BJ (cell line): ENCODE measurements at regions not wholly inside any gene's neighbourhood (a gene's known extent, or its start where the extent isn't known, plus 50 kb on each side); places are given as distances from the start of the nearest gene placed in this dataset.
"Not testable (repeated sequence)": the region's sequence is repeated elsewhere in the genome, so short reads cannot be mapped to it uniquely, and the experiment has no call there.

Experiments
- CTCF ChIA-PET: fragments of 350-600 bp; formaldehyde crosslinking; extraction: SDS; loops from one replicate; lab custom pipeline; 2021; ENCODE audit warnings: antibody characterized with exemption, inconsistent platforms; lab: Yijun Ruan, JAX
- POLR2A ChIA-PET: fragments of 300-600 bp; sonication (Branson Sonifier 250); formaldehyde crosslinking; extraction: SDS; loops from one replicate; lab custom pipeline; 2021; ENCODE audit warnings: antibody characterized with exemption; lab: Charles Lee
- DNase-seq: peaks from one replicate; pipeline ENCODE4 v3.0.0-alpha.2; 2011; ENCODE audit warnings: low read depth
- H3K27me3 ChIP-seq: 2 replicates; pipeline ENCODE4 v1.6.0; 2011; ENCODE audit warnings: low read length; ENCODE audit not compliant: control insufficient read depth, insufficient read depth
- H3K36me3 ChIP-seq: 2 replicates; pipeline ENCODE4 v1.5.1; 2011; ENCODE audit warnings: low read length; ENCODE audit not compliant: control insufficient read depth, insufficient read depth
- H3K4me3 ChIP-seq: 2 replicates; pipeline ENCODE4 v1.5.1; 2011; ENCODE audit warnings: low read depth, mild to moderate bottlenecking, control low read depth, low read length
- CTCF ChIP-seq: IDR thresholded peaks from 2 replicates; pipeline ENCODE4 v1.5.1; 2011; ENCODE audit warnings: low read depth, mild to moderate bottlenecking, control low read depth, inconsistent platforms, low read length, moderate library complexity; ENCODE audit not compliant: insufficient read depth

- DNase-seq = no peak
- H3K27me3 ChIP-seq = no peaks in the 10 kb centered on the region; the same call in 1 of the 2 replicates
- no peak overlapping the region for H3K4me3 ChIP-seq
- TF ChIP-seq CTCF = no peak
- ChIA-PET CTCF (interaction anchor here (1.2 to 1.6 kb wide), 2 partner anchors 11 to 425 kb away, joined by 3 to 4 read pairs; no protein-coding TSS in a partner anchor), POLR2A (no interaction called here)
- H3K36me3 ChIP-seq = no peaks in the 10 kb centered on the region
Measured at GRCh38 chr2:118430510-118431164, 342.4 kb downstream of the INSIG2 start.

- TF ChIP-seq CTCF = no peak
- Histone ChIP-seq H3K27me3 (no peaks in the 10 kb centered on the region), H3K36me3 (no peaks in the 10 kb centered on the region), H3K4me3 (no peak overlapping the region)
- ChIA-PET CTCF (no interaction called here), POLR2A (no interaction called here)
- no peak for DNase-seq
Measured at GRCh38 chr2:118425191-118425590, 336.9 kb downstream of the INSIG2 start.

- H3K4me3 ChIP-seq = no peak overlapping the region
- H3K36me3 ChIP-seq = no peaks in the 10 kb centered on the region
- POLR2A ChIA-PET = no interaction called here
- CTCF ChIA-PET = no interaction called here
- no peak for TF ChIP-seq CTCF
- no peaks in the 10 kb centered on the region; the same call in 1 of the 2 replicates for H3K27me3 ChIP-seq
- no peak for DNase-seq
Measured at GRCh38 chr2:118423776-118424175, 335.5 kb downstream of the INSIG2 start.

GRCh38 chr2:118421648-118422047 lies 333.4 kb downstream of the INSIG2 start:
- ChIA-PET CTCF (no interaction called here), POLR2A (no interaction called here)
- TF ChIP-seq CTCF = no peak
- no peaks in the 10 kb centered on the region; the same call in 1 of the 2 replicates for H3K27me3 ChIP-seq
- no peak overlapping the region for H3K4me3 ChIP-seq
- DNase-seq = no peak
- H3K36me3 ChIP-seq = no peaks in the 10 kb centered on the region

GRCh38 chr2:118417406-118418120 lies 329.3 kb downstream of the INSIG2 start:
- no peak for TF ChIP-seq CTCF
- Histone ChIP-seq H3K36me3 (no peaks in the 10 kb centered on the region), H3K27me3 (no peaks in the 10 kb centered on the region; the same call in 1 of the 2 replicates), H3K4me3 (no peak overlapping the region)
- no peak for DNase-seq
- CTCF ChIA-PET = interaction anchor here (0.6 kb wide), 1 partner anchor 391 kb away, joined by 4 read pairs; no protein-coding TSS in a partner anchor
- POLR2A ChIA-PET = no interaction called here

- CTCF ChIA-PET, DNase-seq, POLR2A ChIA-PET, H3K36me3 ChIP-seq, H3K27me3 ChIP-seq, H3K4me3 ChIP-seq: not testable (repeated sequence)
Measured at GRCh38 chr2:118415186-118415585, 326.9 kb downstream of the INSIG2 start.
